ENCODE measurements at regions not wholly inside any gene's neighbourhood (a gene's known extent, or its start where the extent isn't known, plus 50 kb on each side); places are given as distances from the start of the nearest gene placed in this dataset.

DNA sequence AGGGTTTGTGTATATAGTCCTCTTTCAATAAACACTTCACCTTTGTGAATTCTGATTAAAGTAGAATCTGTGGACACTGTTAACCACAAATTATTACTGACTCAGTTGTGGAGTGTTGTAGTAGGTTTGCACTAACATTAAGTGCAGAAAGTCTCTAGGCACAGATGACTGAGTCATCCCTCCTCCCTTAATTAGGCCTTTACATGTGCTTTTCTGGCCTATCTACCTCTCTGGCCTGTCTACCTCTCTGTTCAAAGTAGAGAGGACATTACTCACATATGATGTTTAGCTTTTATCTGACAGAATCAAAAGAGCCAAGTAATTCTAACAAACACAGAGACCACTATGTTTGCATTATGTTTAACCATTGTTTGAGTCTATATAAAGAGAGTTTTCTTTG lies 783.0 kb downstream of the TENT5A start:
- no peaks in the 10 kb centered on the region for H3K4me1 ChIP-seq (ENCODE audit: control insufficient read depth, insufficient read depth, low read length)
- H4K20me1 ChIP-seq (ENCODE audit: control insufficient read depth, insufficient read depth) = no peaks in the 10 kb centered on the region
- no peak overlapping the region for H2AFZ ChIP-seq (ENCODE audit: control insufficient read depth, low read depth, low read length)
- RAD21 ChIA-PET (ENCODE audit: unreplicated experiment) = no interaction called here
- no TSS peak for BruUV-seq (replicated peaks)
- ATAC-seq = no peak
- H3K79me2 ChIP-seq (ENCODE audit: control insufficient read depth, insufficient read depth, low read length) = no peaks in the 10 kb centered on the region
- no peaks in the 10 kb centered on the region for H3K9me3 ChIP-seq (replicated peaks; ENCODE audit: control insufficient read depth, insufficient read depth, low read length)
- POLR2A ChIA-PET = no interaction called here
- no peak overlapping the region for H3K9ac ChIP-seq (ENCODE audit: control insufficient read depth, insufficient read depth, low read length)
- SMC1A ChIA-PET (ENCODE audit: uncharacterized antibody, unreplicated experiment) = no interaction called here
- H3K4me3 ChIP-seq = no peak overlapping the region
- CTCF ChIA-PET = interaction anchor here (1.6 kb wide), 1 partner anchor 10 kb away, joined by 4 read pairs; no protein-coding TSS in a partner anchor
- H3K36me3 ChIP-seq (ENCODE audit: control insufficient read depth in 2 of 2, insufficient read depth in 2 of 2, low read length in 1 of 2) = no peaks in the 10 kb centered on the region
- no peak for FAIRE-seq
- intact Hi-C loops (cut with micrococcal nuclease; ENCODE audit: unreplicated experiment) (no loop called here), in situ Hi-C loops (cut with MboI) (no loop called here)
- no peak overlapping the region for H3K4me2 ChIP-seq (ENCODE audit: control insufficient read depth, insufficient read depth)
- H3K27ac ChIP-seq (ENCODE audit: control insufficient read depth, insufficient read depth) = no peak overlapping the region
- H3K27me3 ChIP-seq (replicated peaks in 1 of 2; ENCODE audit: control insufficient read depth in 2 of 2, insufficient read depth in 2 of 2, low read length in 1 of 2) = no peaks in the 10 kb centered on the region
- no peak for DNase-seq (ENCODE audit: low read depth, low spot score)
- TF ChIP-seq CHD2 (IDR thresholded peaks at IDR 0.05; ENCODE audit: borderline replicate concordance, low read depth, low read length) = no peak
- TF ChIP-seq SMAD5 (IDR thresholded peaks at IDR 0.05; ENCODE audit: low read depth) = no peak
- TF ChIP-seq, protein P1, sequence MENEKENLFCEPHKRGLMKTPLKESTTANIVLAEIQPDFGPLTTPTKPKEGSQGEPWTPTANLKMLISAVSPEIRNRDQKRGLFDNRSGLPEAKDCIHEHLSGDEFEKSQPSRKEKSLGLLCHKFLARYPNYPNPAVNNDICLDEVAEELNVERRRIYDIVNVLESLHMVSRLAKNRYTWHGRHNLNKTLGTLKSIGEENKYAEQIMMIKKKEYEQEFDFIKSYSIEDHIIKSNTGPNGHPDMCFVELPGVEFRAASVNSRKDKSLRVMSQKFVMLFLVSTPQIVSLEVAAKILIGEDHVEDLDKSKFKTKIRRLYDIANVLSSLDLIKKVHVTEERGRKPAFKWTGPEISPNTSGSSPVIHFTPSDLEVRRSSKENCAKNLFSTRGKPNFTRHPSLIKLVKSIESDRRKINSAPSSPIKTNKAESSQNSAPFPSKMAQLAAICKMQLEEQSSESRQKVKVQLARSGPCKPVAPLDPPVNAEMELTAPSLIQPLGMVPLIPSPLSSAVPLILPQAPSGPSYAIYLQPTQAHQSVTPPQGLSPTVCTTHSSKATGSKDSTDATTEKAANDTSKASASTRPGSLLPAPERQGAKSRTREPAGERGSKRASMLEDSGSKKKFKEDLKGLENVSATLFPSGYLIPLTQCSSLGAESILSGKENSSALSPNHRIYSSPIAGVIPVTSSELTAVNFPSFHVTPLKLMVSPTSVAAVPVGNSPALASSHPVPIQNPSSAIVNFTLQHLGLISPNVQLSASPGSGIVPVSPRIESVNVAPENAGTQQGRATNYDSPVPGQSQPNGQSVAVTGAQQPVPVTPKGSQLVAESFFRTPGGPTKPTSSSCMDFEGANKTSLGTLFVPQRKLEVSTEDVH (IDR thresholded peaks at IDR 0.05; ENCODE audit: low read depth, partially characterized antibody) = no peak
- no peak for TF ChIP-seq GABPA (IDR thresholded peaks at IDR 0.05; ENCODE audit: low read depth)
- TF ChIP-seq SIN3A (IDR thresholded peaks at IDR 0.05; ENCODE audit: low read depth, low read length) = no peak
- no peak for TF ChIP-seq TAF1 (IDR thresholded peaks at IDR 0.05; ENCODE audit: borderline replicate concordance, low read depth, low read length)
- TF ChIP-seq, protein P2, sequence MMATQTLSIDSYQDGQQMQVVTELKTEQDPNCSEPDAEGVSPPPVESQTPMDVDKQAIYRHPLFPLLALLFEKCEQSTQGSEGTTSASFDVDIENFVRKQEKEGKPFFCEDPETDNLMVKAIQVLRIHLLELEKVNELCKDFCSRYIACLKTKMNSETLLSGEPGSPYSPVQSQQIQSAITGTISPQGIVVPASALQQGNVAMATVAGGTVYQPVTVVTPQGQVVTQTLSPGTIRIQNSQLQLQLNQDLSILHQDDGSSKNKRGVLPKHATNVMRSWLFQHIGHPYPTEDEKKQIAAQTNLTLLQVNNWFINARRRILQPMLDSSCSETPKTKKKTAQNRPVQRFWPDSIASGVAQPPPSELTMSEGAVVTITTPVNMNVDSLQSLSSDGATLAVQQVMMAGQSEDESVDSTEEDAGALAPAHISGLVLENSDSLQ (IDR thresholded peaks at IDR 0.05) = no peak
- TF ChIP-seq NR2C1 (IDR thresholded peaks at IDR 0.05) = no peak
- TF ChIP-seq, protein P3, sequence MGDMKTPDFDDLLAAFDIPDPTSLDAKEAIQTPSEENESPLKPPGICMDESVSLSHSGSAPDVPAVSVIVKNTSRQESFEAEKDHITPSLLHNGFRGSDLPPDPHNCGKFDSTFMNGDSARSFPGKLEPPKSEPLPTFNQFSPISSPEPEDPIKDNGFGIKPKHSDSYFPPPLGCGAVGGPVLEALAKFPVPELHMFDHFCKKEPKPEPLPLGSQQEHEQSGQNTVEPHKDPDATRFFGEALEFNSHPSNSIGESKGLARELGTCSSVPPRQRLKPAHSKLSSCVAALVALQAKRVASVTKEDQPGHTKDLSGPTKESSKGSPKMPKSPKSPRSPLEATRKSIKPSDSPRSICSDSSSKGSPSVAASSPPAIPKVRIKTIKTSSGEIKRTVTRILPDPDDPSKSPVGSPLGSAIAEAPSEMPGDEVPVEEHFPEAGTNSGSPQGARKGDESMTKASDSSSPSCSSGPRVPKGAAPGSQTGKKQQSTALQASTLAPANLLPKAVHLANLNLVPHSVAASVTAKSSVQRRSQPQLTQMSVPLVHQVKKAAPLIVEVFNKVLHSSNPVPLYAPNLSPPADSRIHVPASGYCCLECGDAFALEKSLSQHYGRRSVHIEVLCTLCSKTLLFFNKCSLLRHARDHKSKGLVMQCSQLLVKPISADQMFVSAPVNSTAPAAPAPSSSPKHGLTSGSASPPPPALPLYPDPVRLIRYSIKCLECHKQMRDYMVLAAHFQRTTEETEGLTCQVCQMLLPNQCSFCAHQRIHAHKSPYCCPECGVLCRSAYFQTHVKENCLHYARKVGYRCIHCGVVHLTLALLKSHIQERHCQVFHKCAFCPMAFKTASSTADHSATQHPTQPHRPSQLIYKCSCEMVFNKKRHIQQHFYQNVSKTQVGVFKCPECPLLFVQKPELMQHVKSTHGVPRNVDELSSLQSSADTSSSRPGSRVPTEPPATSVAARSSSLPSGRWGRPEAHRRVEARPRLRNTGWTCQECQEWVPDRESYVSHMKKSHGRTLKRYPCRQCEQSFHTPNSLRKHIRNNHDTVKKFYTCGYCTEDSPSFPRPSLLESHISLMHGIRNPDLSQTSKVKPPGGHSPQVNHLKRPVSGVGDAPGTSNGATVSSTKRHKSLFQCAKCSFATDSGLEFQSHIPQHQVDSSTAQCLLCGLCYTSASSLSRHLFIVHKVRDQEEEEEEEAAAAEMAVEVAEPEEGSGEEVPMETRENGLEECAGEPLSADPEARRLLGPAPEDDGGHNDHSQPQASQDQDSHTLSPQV (IDR thresholded peaks at IDR 0.05) = no peak
- no peak for TF ChIP-seq PML (IDR thresholded peaks at IDR 0.05; ENCODE audit: low read length)
